ENCODE measurements at regions not wholly inside any gene's neighbourhood (a gene's known extent, or its start where the extent isn't known, plus 50 kb on each side); places are given as distances from the start of the nearest gene placed in this dataset.

GRCh38 chrX:131356725-131357124 lies 67.6 kb upstream of the IGSF1 start:
- no peak for TF ChIP-seq CTCF (conservative IDR thresholded peaks at IDR 0.05)
- no peak for TF ChIP-seq EZH2 (IDR thresholded peaks at IDR 0.05; ENCODE audit: low read depth)
